NCI-H526 (cell line): ENCODE measurements at regions not wholly inside any gene's neighbourhood (a gene's known extent, or its start where the extent isn't known, plus 50 kb on each side); places are given as distances from the start of the nearest gene placed in this dataset.

Source experiments
- DNase-seq, 2 experiments: peaks; one replicate each; lab custom pipeline; 2025; lab: John Stamatoyannopoulos, UW

- no peak for DNase-seq
Observed at GRCh38 chr16:5649762-5650743, 552.5 kb upstream of the EEF2KMT start.

- DNase-seq: no peak
Observed at GRCh38 chr16:5647051-5647450, 549.5 kb upstream of the EEF2KMT start.

- no peak for DNase-seq
Observed at GRCh38 chr16:5643855-5644531, 546.4 kb upstream of the EEF2KMT start.

GRCh38 chr16:5642436-5642835 is 544.8 kb upstream of the EEF2KMT start:
- no peak for DNase-seq

- DNase-seq: no peak
Observed at GRCh38 chr16:5642011-5642410, 544.4 kb upstream of the EEF2KMT start.

- DNase-seq: no peak
Observed at GRCh38 chr16:5640883-5641282, 543.3 kb upstream of the EEF2KMT start.

GRCh38 chr16:5639531-5639930 is 541.9 kb upstream of the EEF2KMT start:
- DNase-seq: no peak

- no peak for DNase-seq
Observed at GRCh38 chr16:5635331-5635730, 537.7 kb upstream of the EEF2KMT start.

- no peak for DNase-seq
Observed at GRCh38 chr16:5634666-5635180, 537.1 kb upstream of the EEF2KMT start.

- no peak for DNase-seq
Observed at GRCh38 chr16:5633845-5634440, 536.3 kb upstream of the EEF2KMT start.

GRCh38 chr16:5622234-5622884 is 524.8 kb upstream of the EEF2KMT start:
- DNase-seq: no peak

GRCh38 chr16:5621826-5622225 is 524.2 kb upstream of the EEF2KMT start:
- no peak for DNase-seq

- DNase-seq: no peak
Observed at GRCh38 chr16:5619304-5619703, 521.7 kb upstream of the EEF2KMT start.

- no peak for DNase-seq
Observed at GRCh38 chr16:5616841-5617240, 519.2 kb upstream of the EEF2KMT start.

GRCh38 chr16:5615868-5616642 is 518.5 kb upstream of the EEF2KMT start:
- DNase-seq: peak in 1 of 2 experiments; percentile 14

- DNase-seq: no peak
Observed at GRCh38 chr16:5607169-5607568, 509.6 kb upstream of the EEF2KMT start.

GRCh38 chr16:5605404-5605803 is 507.8 kb upstream of the EEF2KMT start:
- no peak for DNase-seq

GRCh38 chr16:5604770-5605169 is 507.2 kb upstream of the EEF2KMT start:
- no peak for DNase-seq

- DNase-seq: no peak
Observed at GRCh38 chr16:5603836-5604235, 506.2 kb upstream of the EEF2KMT start.

GRCh38 chr16:5601957-5602356 is 504.4 kb upstream of the EEF2KMT start:
- DNase-seq: no peak

GRCh38 chr16:5598793-5599192 is 501.2 kb upstream of the EEF2KMT start:
- DNase-seq: no peak
